ENCODE measurements at regions not wholly inside any gene's neighbourhood (a gene's known extent, or its start where the extent isn't known, plus 50 kb on each side); places are given as distances from the start of the nearest gene placed in this dataset.
"Not testable (repeated sequence)": the region's sequence is repeated elsewhere in the genome, so short reads cannot be mapped to it uniquely, and the experiment has no call there.

GRCh38 chr5:123294544-123294943 is 128.7 kb downstream of the CEP120 start:
- DNase-seq: no peak

DNA sequence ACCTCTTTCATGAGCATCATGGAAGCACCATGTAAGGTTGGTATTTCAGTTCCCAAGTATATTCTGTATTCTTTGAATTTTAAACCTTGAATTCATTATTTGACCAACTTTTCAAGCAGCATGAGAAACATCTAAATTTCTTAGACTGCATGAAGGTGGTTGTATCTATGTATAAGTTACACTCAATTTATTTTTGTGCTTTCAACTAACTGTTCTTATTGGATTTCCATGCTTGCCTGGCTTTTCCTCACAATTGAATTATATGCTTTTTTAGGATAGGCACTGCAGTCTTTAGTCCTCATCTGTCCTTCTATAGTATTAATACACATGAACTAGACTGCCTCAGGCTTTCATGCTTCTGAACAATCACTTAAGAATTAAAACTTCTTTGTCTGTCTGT is 134.0 kb downstream of the CEP120 start:
- no peak for DNase-seq

DNA sequence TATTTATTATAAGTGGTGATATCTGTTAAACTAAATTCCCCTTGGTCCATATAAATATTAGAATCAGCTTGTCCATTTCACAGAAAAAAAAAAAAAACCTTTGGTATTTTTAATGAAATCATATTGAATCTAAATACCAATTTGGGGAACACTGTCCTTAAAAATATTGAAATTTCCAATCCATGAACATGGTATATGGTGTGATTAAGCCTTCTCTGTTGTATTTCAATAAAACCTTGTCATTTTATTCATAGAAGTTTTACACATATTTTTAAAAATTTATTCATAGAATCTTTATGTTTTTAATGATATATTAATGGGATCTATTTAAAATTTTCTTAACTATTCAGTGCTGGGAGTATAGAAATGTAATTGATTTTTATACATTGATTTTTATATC is 135.3 kb downstream of the CEP120 start:
- DNase-seq: no peak

DNA sequence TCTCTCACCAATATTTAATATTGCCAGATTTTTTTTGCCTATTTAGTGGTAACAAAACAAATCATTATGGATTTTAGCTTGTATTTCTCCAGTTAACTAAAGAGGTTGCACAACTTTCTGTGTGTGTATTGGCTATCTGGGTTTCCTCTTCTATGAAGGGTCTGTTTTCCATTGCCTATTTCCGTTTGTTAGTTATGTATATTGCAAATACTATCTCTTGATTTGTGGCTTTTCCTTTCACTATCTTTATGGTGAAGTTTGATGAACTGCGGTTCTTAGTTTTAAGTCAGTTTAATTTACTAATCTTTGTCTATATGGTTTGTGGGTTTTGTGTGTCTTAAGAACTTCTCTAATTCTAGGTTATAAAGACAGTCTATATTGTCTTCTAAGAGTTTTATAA is 136.3 kb downstream of the CEP120 start:
- no peak for DNase-seq

DNA sequence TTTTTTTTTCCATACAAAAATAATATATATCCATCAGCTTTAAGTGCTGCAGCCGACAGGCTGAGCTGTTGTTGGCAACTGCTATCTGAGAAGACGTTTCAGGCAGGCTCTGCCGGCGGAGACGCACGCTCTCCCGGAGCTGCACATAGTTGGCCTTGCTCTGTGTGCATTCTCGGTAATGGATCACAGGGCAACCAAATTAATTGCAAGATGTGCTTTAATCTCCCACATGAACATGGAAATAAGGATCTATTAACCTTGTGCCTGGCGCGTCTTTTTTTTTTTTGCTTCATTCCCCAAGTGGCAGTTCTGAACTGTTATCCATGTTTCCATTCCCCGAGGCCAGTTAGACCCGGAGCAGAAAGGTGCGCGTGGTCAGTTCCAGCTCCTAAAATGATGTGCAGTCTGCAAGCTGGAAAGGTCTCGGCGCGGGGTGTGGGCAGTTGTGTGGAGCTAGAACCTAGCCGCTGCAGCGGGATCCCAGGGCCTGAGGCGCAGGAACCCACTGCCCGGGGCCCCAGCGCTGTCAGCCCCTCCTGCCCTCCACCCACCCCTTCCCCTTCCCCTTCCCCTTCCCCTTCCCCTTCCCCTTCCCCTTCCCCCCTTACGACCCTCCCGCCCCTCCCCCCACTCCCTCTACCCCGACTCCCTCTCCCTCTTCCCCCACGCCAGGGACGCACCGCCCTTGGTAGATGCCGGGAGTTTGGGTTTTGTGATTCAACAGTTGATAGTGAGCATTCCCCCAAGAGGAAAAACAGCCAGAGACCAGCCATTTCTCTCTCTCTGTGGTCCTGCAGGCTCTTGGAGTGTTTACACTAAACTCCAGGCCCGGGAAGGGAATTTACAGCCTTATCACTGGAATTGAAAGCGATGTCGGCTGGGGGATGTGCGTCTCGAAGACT is 137.8 kb downstream of the CEP120 start:
- peak; percentile 2 for DNase-seq

GRCh38 chr5:123283499-123283898 is 139.7 kb downstream of the CEP120 start:
- DNase-seq: no peak

DNA sequence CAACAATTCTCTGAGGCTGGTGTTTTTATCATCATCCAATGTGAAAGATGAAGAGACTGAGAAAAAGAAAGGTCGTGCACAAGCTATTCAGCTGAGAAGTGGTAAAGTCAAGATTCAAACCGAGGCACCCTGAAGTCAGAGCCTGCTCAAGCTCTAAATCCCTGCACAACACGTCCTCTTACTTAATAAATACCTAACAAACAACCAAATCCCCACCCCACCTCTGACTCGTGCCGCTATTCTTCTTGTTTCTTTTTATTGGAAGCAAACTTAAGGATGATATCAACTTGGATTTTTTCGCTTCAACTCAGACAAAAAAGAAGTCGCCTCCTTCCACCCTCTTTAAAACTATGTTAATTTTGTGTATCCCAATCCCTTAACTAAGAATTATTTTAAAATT is 140.2 kb downstream of the CEP120 start:
- no peak for DNase-seq

GRCh38 chr5:123282444-123282843 is 140.8 kb downstream of the CEP120 start:
- no peak for DNase-seq

DNA sequence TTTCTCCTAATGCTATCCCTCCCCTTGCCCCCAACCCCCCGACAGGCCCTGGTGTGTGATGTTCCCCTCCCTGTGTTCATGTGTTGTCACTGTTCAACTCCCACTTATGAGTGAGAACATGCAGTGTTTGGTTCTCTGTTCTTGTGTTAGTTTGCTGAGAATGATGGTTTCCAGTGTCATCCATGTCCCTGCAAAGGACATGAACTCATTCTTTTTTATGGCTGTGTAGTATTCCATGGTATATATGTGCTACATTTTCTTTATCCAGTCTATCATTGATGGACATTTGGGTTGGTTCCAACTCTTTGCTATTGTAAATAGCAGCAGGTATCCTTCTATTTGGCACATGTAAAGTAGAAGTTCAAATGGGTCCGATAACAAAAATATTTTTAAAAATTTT is 142.3 kb downstream of the CEP120 start:
- not testable (repeated sequence) for DNase-seq

DNA sequence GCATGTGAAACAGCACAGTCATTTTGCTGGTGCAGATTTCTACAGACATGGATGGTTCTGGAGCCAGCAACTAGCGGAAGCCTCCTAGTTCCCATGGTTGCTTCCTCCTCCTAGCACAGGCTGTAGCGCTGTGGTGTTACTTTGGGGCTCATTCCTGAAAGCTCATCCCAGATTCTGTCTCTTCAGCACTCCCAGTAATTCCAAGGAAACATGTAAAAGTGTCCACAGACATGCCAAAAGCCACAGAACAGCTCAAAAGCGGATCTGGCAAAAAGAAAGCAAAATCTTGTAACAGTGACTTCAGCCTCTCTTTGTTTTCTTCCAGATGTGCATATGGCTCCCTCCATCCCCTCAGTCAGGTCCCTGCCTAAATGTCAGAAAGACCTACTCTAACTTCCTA is 144.1 kb downstream of the CEP120 start:
- DNase-seq: no peak

GRCh38 chr5:123278284-123278683 is 144.9 kb downstream of the CEP120 start:
- DNase-seq: no peak

DNA sequence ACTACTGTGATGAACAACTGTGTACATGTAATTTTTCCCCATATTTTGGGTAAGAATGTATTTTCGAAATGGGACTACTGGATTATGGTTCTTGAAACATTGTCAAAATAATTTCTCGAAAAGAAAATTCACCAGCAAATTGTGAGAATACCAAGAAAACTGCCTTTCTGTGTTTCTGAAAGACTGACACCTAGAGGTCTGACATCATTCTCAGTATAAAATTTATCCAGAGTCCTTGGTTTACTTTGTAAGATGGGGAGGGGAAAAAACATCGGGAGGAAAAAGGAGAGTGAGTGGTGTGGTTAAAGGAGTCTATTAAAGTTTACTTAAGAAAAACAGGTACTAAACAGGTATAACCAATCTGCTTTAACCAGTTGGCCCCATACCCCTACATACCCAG is 149.2 kb downstream of the CEP120 start:
- no peak for DNase-seq

DNA sequence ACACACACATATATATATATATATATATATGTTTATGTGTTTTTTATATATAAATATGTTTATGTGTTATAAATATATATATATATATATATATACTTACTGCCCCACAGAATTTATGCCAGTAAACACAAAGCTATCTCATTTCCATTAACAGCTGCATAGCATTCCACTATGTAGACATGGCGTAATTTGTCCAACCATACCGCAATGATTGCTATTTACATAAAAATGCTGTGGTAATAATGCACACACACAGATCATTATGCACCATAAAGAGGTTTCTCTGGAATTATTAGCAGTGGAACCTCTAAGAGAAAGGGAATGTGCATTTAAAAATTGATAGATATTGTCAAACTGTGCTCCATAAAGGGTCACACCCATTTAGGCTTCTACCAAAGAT is 150.1 kb downstream of the CEP120 start:
- DNase-seq: no peak

- DNase-seq: no peak
Measured at GRCh38 chr5:123269851-123270250, 153.4 kb downstream of the CEP120 start.

DNA sequence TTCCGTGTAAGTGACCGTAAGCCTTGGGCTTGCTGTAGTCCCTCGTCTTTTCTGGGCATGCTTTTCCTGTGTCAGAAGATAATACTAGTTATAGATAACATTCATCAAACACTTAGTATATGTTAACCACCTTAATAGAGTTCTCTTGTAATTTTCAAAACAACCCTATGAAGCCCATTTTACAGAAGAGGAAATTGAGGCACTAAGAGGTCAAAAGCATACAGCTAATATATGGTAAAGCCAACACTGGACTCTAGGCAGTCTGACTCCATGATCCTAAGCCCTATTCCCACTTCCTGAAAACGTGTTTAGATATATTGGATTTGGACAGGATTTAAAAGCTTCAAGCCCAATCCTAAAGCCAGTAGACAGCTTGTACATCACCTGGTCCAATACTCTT is 153.8 kb downstream of the CEP120 start:
- no peak for DNase-seq

- DNase-seq: no peak
Measured at GRCh38 chr5:123266365-123266764, 156.8 kb downstream of the CEP120 start.

GRCh38 chr5:123265551-123265950 is 157.7 kb downstream of the CEP120 start:
- DNase-seq: no peak

DNA sequence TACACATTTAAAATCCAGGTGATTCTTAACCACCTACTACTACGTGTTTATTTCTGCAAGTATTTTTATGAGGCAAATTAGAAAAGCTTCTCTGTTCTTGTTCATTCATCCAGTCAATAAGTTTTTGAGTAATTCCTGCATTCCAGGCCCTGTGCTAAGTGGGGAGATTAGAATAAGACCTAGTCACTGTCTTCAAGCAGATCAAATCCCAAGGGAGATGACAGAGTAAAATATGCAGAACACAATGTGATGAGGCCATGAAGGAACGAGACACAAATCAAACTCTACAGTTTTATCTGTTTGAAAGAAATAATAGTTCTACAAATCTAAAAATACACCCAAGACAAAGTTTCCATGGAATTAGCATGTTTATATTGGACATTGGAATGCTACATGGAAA is 158.8 kb downstream of the CEP120 start:
- DNase-seq: no peak

DNA sequence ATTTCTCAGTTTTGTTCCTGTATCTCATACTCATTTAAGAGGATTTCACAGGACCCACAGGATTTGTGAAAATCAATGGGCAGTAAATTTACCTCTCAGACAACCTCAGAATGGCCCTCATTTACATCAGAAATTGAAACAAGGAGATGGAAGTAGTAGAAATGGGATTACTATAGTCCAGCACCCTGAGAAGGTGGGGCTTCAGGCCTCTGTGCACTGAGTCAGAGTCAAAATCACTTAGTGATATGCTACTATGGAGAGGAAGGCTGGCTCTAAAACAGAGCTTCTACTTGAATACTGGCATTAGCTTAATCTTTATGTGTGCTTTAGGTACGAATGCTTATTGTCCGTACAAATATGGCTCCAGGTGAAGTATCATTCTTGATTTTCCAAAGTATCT is 159.3 kb downstream of the CEP120 start:
- no peak for DNase-seq

DNA sequence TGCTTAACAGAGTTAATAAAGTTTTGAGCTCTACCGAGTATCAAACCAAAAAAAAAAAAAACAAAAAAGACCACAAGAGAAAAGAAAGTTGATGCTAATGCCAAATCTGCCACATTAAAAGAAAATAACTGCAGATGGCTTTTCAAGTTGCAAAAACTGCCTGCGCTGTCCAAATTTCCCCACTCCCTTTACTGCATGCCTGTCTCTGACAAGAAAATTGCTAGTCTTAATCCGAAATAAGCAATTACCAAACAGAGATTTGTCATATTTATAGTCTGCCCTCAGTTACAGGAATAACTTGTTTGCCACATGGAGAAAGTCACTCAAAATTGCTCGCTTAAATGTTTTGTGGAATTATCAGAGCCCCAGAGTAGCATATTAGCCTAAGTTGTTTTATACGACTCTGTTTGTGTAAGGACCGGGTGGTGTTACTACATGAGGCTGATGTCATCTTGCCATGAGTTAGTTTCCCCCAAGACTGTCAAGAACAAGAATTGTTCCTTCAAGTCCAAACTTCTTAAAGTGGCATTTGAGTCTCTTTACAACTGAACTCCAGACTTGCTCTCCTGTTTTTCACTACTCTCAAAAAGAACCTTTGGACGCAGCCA is 160.9 kb downstream of the CEP120 start:
- no peak for DNase-seq

GRCh38 chr5:123261752-123262151 is 161.5 kb downstream of the CEP120 start:
- no peak for DNase-seq

- DNase-seq: no peak
Measured at GRCh38 chr5:123249446-123249845, 160.4 kb downstream of the PRDM6 start.

DNA sequence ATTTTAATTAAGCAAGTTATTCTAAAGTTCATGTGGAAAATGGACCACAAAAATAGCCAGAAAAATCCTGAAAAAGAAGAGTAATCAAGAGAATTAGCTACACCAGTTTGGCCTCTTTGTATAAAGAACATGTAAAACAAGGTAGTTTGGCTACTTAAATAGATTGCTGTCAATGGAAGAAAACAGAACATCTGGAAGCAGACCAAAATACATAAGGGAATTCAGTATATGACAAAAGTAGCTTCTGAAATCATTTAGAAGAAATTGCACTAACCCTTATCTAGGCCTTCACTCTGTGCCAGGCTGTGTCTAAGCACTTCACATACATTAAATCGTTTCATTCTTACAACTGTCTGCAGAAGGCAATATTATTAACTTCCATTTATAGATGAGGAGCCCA is 156.6 kb downstream of the PRDM6 start:
- DNase-seq: no peak

DNA sequence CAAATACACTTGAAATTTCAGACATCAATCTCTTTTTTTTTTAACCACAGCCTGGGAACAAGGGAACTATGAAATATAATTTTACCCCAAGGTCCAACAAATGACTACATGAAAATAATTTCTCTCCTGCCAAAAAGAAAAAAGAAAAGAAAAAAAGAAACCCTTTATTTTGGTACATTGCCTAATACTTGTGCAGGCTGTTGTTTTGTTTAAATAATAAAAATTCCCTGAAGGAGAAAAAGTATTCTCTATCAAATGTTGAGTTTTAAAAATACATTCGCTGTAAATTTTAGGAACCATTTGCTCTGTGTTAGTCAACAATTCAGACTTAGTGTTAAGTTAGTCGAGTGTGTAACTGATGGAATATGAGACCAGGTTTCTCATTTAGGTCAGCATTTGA is 155.4 kb downstream of the PRDM6 start:
- DNase-seq: no peak
